ENCODE measurements at regions not wholly inside any gene's neighbourhood (a gene's known extent, or its start where the extent isn't known, plus 50 kb on each side); places are given as distances from the start of the nearest gene placed in this dataset.

- DNase-seq (ENCODE audit: low read depth): no peak
Measured at GRCh38 chr5:87868792-87869191, 399.9 kb downstream of the TMEM161B start.

- no peak for DNase-seq (ENCODE audit: low read depth)
Measured at GRCh38 chr5:87867281-87867680, 401.4 kb downstream of the TMEM161B start.

DNA sequence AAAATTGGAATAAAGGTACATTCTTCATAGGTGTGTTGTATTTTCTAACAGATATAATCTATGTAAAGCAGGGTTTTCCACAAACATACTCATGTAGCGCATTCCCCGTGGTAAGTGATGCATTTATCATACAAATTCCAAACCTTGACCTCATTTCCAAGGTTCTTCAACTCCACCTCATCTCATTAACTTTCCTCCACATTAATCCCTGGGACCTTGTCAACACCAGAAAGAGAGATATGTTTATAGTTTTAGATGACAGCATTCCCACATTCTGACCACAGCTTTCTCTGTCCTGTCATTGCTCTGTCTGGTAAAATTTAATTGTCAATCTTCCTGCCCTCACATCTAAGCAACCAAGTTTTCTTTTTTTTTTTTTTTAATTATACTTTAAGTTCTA lies 415.1 kb downstream of the TMEM161B start:
- no peak for DNase-seq (ENCODE audit: low read depth)

DNA sequence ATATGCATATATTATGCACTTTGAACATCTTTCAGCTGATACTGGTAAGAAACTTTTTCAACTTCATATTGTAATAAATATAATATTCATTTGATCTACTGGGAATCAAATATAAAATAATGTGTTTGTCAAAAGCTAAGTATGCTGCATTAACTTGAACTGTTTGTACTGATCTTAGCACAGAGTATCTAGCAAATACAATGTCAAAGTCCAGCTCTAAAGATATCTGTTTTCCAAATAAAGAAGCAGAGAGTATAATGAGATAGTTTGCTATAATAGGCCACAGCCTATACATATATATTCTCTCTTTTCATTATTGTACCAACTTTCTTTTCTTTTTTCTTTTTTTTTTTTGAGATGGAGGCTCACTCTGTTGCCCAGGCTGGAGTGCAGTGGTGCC lies 417.0 kb downstream of the TMEM161B start:
- DNase-seq (ENCODE audit: low read depth): no peak

GRCh38 chr5:87850843-87851242 lies 417.8 kb downstream of the TMEM161B start:
- DNase-seq (ENCODE audit: low read depth): no peak

DNA sequence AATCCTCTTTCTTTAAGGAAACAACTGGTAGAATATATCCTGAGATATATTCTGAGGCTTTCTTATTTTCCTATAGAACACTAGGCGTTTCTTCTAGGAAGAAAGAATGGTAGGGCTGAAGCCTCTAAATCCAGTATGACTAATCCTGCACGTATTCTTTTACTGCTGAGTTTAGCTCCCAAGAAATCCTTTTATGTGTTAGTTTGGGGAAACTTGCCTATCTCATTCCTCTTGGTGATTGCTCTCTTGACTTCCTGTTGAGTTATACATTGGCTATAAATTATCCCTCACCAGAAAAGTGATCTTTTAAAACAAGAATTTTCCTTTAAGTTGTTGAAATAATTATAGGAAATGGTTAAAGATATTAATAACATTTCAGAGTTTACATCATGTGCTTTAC lies 422.9 kb downstream of the TMEM161B start:
- no peak for DNase-seq (ENCODE audit: low read depth)

GRCh38 chr5:87844866-87845265 lies 423.8 kb downstream of the TMEM161B start:
- DNase-seq (ENCODE audit: low read depth): no peak

- DNase-seq (ENCODE audit: low read depth): no peak
Measured at GRCh38 chr5:87844449-87844848, 424.2 kb downstream of the TMEM161B start.

DNA sequence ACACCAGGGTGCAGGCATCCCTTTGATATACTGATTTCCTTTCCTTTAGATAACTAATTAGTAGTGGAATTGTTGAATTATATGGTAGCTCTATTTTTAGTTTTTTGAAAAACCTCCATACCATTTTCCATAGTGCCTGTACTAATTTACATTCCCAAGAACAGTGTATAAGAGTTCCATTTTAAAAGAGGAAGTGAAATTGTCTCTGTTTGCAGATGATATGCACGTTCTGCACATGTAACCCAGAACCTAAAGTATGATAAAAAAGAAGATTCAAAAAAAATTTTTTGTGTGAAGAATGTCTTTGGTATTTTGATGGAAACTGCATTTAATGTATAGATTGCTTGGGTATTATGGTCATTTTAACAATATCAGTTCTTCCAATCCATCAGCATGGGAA lies 424.0 kb upstream of the CCNH start:
- no peak for DNase-seq (ENCODE audit: low read depth)

DNA sequence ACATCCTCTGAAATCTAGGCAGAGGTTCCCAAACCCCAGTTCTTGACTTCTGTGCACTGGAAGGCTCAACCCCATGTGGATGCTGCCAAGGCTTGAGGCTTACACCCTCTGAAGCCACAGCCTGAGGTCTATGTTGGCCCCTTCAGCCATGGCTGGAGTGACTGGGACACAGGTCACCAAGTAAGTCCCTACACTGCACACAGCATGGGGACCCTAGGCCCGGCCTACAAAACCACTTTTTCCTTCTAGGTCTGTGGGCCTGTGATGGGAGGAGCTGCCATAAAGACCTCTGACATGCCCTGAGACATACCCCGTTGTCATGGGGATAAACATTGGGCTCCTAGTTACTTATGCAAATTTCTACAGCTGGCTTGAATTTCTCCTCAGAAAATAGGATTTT lies 418.8 kb upstream of the CCNH start:
- no peak for DNase-seq (ENCODE audit: low read depth)

GRCh38 chr5:87829217-87829551 lies 416.5 kb upstream of the CCNH start:
- no peak for DNase-seq (ENCODE audit: low read depth)

DNA sequence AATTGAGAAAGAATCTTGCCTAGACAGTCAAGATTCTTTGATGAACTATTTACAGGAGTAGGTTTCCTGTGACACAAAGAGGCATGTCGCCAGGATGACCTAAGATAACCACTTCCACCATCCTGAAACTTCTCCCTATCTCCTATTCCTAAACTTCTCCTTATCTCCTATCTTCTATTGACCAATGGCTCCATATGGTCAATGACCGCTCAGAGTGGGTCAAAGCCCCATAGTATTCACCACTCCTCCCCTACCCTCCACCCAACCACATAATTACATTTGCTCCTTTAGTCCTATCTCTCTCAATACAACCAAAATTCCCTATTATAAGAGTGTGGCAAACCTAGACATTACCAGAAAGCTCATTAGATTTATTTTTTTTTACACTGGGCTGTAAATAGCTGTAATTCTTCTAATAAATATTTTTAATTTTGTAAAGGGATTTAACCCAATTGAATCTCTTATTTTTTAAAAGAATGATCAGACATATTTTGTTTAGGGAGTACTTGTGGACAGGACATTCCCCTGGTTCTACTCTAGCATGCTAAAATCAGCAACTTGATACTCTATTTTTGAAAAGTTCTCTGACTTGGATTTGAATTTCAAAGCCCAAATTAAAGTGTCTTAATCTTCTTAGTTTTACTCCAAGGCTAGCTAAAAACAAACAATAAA lies 416.0 kb upstream of the CCNH start:
- DNase-seq (ENCODE audit: low read depth): no peak

DNA sequence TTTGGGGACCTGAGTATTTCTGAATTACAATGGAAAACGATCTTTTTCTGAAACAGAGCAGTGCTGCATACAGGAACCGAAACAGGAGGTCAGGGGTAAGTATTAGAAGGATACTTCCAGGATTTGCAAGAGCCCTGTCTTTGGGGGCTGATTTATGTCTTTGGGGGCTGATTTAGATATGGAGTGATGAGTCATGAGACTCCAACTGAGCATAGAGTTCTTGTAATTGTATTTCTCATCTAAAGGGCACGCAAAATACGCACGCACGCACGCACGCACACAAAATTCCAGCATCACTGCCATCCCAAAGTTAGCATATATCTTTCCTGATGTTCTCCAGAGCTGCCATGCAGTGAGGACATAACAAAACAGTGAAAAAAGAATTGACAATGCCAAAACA lies 414.8 kb upstream of the CCNH start:
- no peak for DNase-seq (ENCODE audit: low read depth)

- DNase-seq (ENCODE audit: low read depth): no peak
Measured at GRCh38 chr5:87826507-87826906, 413.8 kb upstream of the CCNH start.

DNA sequence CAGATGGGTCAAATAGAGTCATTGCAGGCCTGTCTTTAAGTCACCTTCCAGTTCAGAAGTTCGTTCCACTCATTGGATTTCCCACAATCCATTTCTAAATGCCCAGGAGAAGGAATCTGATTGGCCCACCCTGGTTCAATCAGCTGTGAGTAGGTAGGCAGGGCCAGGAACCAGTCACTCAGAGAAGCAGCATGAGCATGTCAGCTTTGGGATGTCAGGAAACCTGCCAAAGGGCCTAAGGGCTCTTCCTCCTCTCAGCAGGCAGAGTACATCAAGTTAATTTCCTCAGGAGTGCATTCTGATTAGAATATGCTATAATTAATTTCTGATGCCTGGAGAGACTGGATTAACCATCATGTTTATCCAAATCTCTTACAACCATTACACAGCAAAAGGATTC lies 412.9 kb upstream of the CCNH start:
- no peak for DNase-seq (ENCODE audit: low read depth)

- DNase-seq (ENCODE audit: low read depth): no peak
Measured at GRCh38 chr5:87807783-87808182, 395.1 kb upstream of the CCNH start.

- DNase-seq (ENCODE audit: low read depth): no peak
Measured at GRCh38 chr5:87803352-87803751, 390.6 kb upstream of the CCNH start.

GRCh38 chr5:87791869-87792268 lies 379.1 kb upstream of the CCNH start:
- DNase-seq (ENCODE audit: low read depth): no peak

- DNase-seq (ENCODE audit: low read depth): no peak
Measured at GRCh38 chr5:87788416-87788815, 375.7 kb upstream of the CCNH start.

- no peak for DNase-seq (ENCODE audit: low read depth)
Measured at GRCh38 chr5:87787625-87788256, 375.0 kb upstream of the CCNH start.

GRCh38 chr5:87787086-87787485 lies 374.4 kb upstream of the CCNH start:
- DNase-seq (ENCODE audit: low read depth): no peak

DNA sequence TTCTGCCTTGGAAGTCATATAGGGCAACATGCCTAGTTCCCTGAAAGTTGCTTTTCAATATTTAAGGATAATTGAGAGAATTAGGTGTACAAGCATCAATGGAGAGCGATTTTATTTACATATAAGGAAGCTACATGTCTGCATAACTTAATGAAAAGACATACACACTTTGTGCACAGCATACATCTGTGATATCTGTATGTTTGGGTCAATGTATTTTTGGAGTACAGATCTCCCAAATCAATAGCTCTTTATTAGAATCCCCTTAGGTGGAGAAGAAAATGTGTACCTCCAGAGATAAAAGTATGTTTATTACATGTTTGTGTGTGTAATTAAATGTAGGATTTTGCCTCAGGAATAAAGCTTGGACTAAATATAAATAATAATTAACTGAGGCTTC lies 373.7 kb upstream of the CCNH start:
- DNase-seq (ENCODE audit: low read depth): no peak

DNA sequence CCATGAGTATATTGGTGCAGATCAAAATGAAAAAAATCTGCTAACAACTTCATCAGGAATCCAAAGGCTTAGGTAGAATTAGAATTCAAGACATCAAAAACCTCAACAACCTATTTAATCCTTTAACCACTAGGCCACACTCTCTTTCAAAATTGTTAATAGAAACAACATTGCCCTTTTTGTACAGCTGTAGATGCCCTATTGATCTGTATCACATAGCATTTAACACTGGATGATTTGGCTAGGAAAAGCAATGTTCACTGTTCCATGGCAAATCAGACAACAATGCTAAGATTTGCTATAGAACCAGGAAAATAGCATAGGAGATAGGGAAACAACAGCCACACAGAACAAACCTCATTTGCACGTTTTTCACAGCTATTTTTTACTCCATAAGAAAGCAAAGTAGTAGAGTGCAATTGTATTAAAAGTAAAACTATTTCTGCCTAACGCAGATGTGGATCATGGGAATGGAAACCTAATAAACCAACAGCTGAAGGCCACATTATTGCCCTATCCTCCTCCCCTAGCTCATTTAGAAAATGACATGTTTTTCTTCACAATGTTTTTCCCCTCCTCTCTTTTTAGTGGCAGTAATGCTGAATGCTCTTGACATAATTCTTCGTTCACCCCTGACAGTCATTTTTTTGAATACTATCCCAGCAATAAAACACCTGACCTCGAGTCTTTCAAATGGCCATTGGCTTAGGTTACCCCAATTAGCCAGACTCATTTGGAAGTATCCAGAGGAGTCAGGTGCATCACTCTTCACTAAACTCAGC lies 373.0 kb upstream of the CCNH start:
- no peak for DNase-seq (ENCODE audit: low read depth)

All from stimulated activated CD8-positive, alpha-beta memory T cell treated with anti-CD3 and anti-CD28 coated beads, Interleukin-12 subunit alpha, Interleukin-12 subunit beta, amount 100 ng/mL, for 4 hours (primary cell).